GM21381 (cell line): ENCODE measurements at regions not wholly inside any gene's neighbourhood (a gene's known extent, or its start where the extent isn't known, plus 50 kb on each side); places are given as distances from the start of the nearest gene placed in this dataset.
"Not testable (repeated sequence)": the region's sequence is repeated elsewhere in the genome, so short reads cannot be mapped to it uniquely, and the experiment has no call there.

Experiments used
- ATAC-seq: cut with Tn5 transposase; IDR thresholded peaks from one replicate; pipeline ENCODE4 v1.9.1; 2021; ENCODE audit warnings: mild to moderate bottlenecking, moderate library complexity; ENCODE audit not compliant: unreplicated experiment

- ATAC-seq, result not testable (repeated sequence)
Observed at GRCh38 chr20:30295396-30295795, 962.1 kb upstream of the DEFB115 start.

- not testable (repeated sequence) for ATAC-seq
Observed at GRCh38 chr20:30295967-30296366, 961.5 kb upstream of the DEFB115 start.

- not testable (repeated sequence) for ATAC-seq
Observed at GRCh38 chr20:30297878-30298595, 959.4 kb upstream of the DEFB115 start.

GRCh38 chr20:30300220-30300642 is 957.2 kb upstream of the DEFB115 start:
- ATAC-seq, result not testable (repeated sequence)

- not testable (repeated sequence) for ATAC-seq
Observed at GRCh38 chr20:30302786-30303185, 954.7 kb upstream of the DEFB115 start.

- ATAC-seq, result not testable (repeated sequence)
Observed at GRCh38 chr20:30309938-30310337, 947.5 kb upstream of the DEFB115 start.

- ATAC-seq, result not testable (repeated sequence)
Observed at GRCh38 chr20:30310385-30310784, 947.1 kb upstream of the DEFB115 start.

- not testable (repeated sequence) for ATAC-seq
Observed at GRCh38 chr20:30312220-30312619, 945.2 kb upstream of the DEFB115 start.

- ATAC-seq, result not testable (repeated sequence)
Observed at GRCh38 chr20:30313660-30314059, 943.8 kb upstream of the DEFB115 start.

GRCh38 chr20:30316063-30316462 is 941.4 kb upstream of the DEFB115 start:
- not testable (repeated sequence) for ATAC-seq

- not testable (repeated sequence) for ATAC-seq
Observed at GRCh38 chr20:30316532-30317299, 940.7 kb upstream of the DEFB115 start.

GRCh38 chr20:30333744-30334143 is 923.7 kb upstream of the DEFB115 start:
- ATAC-seq, result not testable (repeated sequence)

GRCh38 chr20:30337556-30337955 is 919.9 kb upstream of the DEFB115 start:
- ATAC-seq, result not testable (repeated sequence)

GRCh38 chr20:30348932-30349331 is 908.5 kb upstream of the DEFB115 start:
- not testable (repeated sequence) for ATAC-seq

- not testable (repeated sequence) for ATAC-seq
Observed at GRCh38 chr20:30356854-30357467, 900.5 kb upstream of the DEFB115 start.

GRCh38 chr20:30361756-30362155 is 895.7 kb upstream of the DEFB115 start:
- ATAC-seq, result not testable (repeated sequence)

GRCh38 chr20:30376430-30376766 is 881.1 kb upstream of the DEFB115 start:
- not testable (repeated sequence) for ATAC-seq

GRCh38 chr20:30376767-30377658 is 880.5 kb upstream of the DEFB115 start:
- ATAC-seq, result peak; percentile 94

GRCh38 chr20:30378317-30378716 is 879.1 kb upstream of the DEFB115 start:
- ATAC-seq, result not testable (repeated sequence)

GRCh38 chr20:30378721-30379120 is 878.7 kb upstream of the DEFB115 start:
- not testable (repeated sequence) for ATAC-seq
